SK-N-SH treated with all-trans-retinoic acid at 6 μM for 48 hours (cell line): ENCODE measurements at regions not wholly inside any gene's neighbourhood (a gene's known extent, or its start where the extent isn't known, plus 50 kb on each side); places are given as distances from the start of the nearest gene placed in this dataset.

ENCODE experiments used
- ATAC-seq: fragments of 200-7000 bp; cut with Tn5 transposase; 3 replicates; pipeline ENCODE4 v1.9.1; 2020; ENCODE audit warnings: mild to moderate bottlenecking, moderate library complexity
- ARNTL ChIP-seq: fragments of 450-650 bp; formaldehyde crosslinking; IDR thresholded peaks from 2 replicates; pipeline ENCODE4 v1.5.0; 2020; ENCODE audit warnings: low read depth, mild to moderate bottlenecking, moderate library complexity, borderline replicate concordance
- BACH2 ChIP-seq: fragments of 250-450 bp; sonication (Bioruptor Pico); IDR thresholded peaks from 2 replicates; pipeline ENCODE4 v1.9.0; 2021; ENCODE audit warnings: mild to moderate bottlenecking, borderline replicate concordance
- CREB5 ChIP-seq: fragments of 250-450 bp; sonication (Bioruptor Pico); IDR thresholded peaks from 2 replicates; pipeline ENCODE4 v1.5.1; 2020; ENCODE audit warnings: low read depth, mild to moderate bottlenecking, moderate library complexity
- CSDC2 ChIP-seq: fragments of 250-450 bp; sonication (Bioruptor Pico); IDR thresholded peaks from 2 replicates; pipeline ENCODE4 v1.5.0; 2020; ENCODE audit warnings: mild to moderate bottlenecking, moderate library complexity
- CSRNP3 ChIP-seq: fragments of 250-450 bp; sonication (Bioruptor Pico); IDR thresholded peaks from 2 replicates; pipeline ENCODE4 v1.5.1; 2021; ENCODE audit warnings: mild to moderate bottlenecking, moderate library complexity
- ESRRG ChIP-seq: fragments of 250-450 bp; sonication (Bioruptor Pico); IDR thresholded peaks from 2 replicates; pipeline ENCODE4 v1.6.1; 2021; ENCODE audit warnings: mild to moderate bottlenecking
- GLIS3 ChIP-seq: fragments of 250-450 bp; sonication (Bioruptor Pico); IDR thresholded peaks from 2 replicates; pipeline ENCODE4 v1.5.0; 2020; ENCODE audit warnings: mild to moderate bottlenecking, moderate library complexity
- ISL1 ChIP-seq: fragments of 250-450 bp; sonication (Bioruptor Pico); IDR thresholded peaks from 2 replicates; pipeline ENCODE4 v2.1.2; 2022; ENCODE audit warnings: mild to moderate bottlenecking, moderate library complexity
- OSR1 ChIP-seq: fragments of 250-450 bp; sonication (Bioruptor Pico); IDR thresholded peaks from 2 replicates; pipeline ENCODE4 v1.8.0; 2022; ENCODE audit warnings: moderate library complexity, mild to moderate bottlenecking, inconsistent platforms
- PATZ1 ChIP-seq: fragments of 250-450 bp; sonication (Bioruptor Pico); IDR thresholded peaks from 2 replicates; pipeline ENCODE4 v1.8.0; 2020; ENCODE audit warnings: mild to moderate bottlenecking, moderate library complexity, borderline replicate concordance
- PPARA ChIP-seq: fragments of 250-450 bp; sonication (Bioruptor Pico); IDR thresholded peaks from 2 replicates; pipeline ENCODE4 v1.5.0; 2020; ENCODE audit warnings: mild to moderate bottlenecking, borderline replicate concordance
- RARB ChIP-seq: fragments of 250-450 bp; sonication (Bioruptor Pico); IDR thresholded peaks from 2 replicates; pipeline ENCODE4 v1.8.0; 2021; ENCODE audit warnings: mild to moderate bottlenecking, moderate library complexity
- SNAI2 ChIP-seq: fragments of 250-450 bp; sonication (Bioruptor Pico); IDR thresholded peaks from 2 replicates; pipeline ENCODE4 v1.5.0; 2020; ENCODE audit warnings: mild to moderate bottlenecking, moderate library complexity
- TCF4 ChIP-seq: fragments of 250-450 bp; sonication (Bioruptor Pico); IDR thresholded peaks from 2 replicates; pipeline ENCODE4 v1.8.0; 2021; ENCODE audit warnings: mild to moderate bottlenecking, moderate library complexity, borderline replicate concordance
- TOX ChIP-seq: fragments of 250-450 bp; sonication (Bioruptor Pico); IDR thresholded peaks from 2 replicates; pipeline ENCODE4 v1.8.0; 2021; ENCODE audit warnings: mild to moderate bottlenecking, moderate library complexity, borderline replicate concordance
- ZC3H10 ChIP-seq: fragments of 250-450 bp; sonication (Bioruptor Pico); IDR thresholded peaks from 2 replicates; pipeline ENCODE4 v1.5.1; 2021; ENCODE audit warnings: mild to moderate bottlenecking, moderate library complexity
- ZFP3 ChIP-seq: fragments of 250-450 bp; sonication (Bioruptor Pico); IDR thresholded peaks from 2 replicates; pipeline ENCODE4 v1.5.0; 2020; ENCODE audit warnings: mild to moderate bottlenecking, moderate library complexity
- ZFP30 ChIP-seq: fragments of 450-650 bp; formaldehyde crosslinking; IDR thresholded peaks from 2 replicates; pipeline ENCODE4 v1.5.0; 2022; ENCODE audit warnings: mild to moderate bottlenecking, moderate library complexity
- ZNF70 ChIP-seq: fragments of 450-650 bp; formaldehyde crosslinking; IDR thresholded peaks from 2 replicates; pipeline ENCODE4 v1.5.0; 2020; ENCODE audit warnings: mild to moderate bottlenecking, moderate library complexity
- ZNF8 ChIP-seq: fragments of 450-650 bp; formaldehyde crosslinking; IDR thresholded peaks from 2 replicates; pipeline ENCODE4 v1.5.0; 2020; ENCODE audit warnings: mild to moderate bottlenecking, moderate library complexity

GRCh38 chr3:124322966-124323365 lies 331.0 kb upstream of the ROPN1 start (continued):
- no peak for TF ChIP-seq PATZ1 (CRISPR knock-in tag)
- TF ChIP-seq RARB (CRISPR knock-in tag), result no peak
- no peak for TF ChIP-seq BACH2 (CRISPR knock-in tag)
- TF ChIP-seq CSDC2 (CRISPR knock-in tag), result no peak

GRCh38 chr3:124325248-124325647 lies 333.3 kb upstream of the ROPN1 start:
- TF ChIP-seq TOX (CRISPR knock-in tag), result no peak
- ATAC-seq, result no peak

GRCh38 chr3:124329723-124330122 lies 337.8 kb upstream of the ROPN1 start:
- TF ChIP-seq RARB (CRISPR knock-in tag), result no peak
- no peak for ATAC-seq

GRCh38 chr3:124333931-124334640 lies 342.2 kb upstream of the ROPN1 start:
- no peak for ATAC-seq
- TF ChIP-seq PPARA (CRISPR knock-in tag) (no peak), ESRRG (no peak), BACH2 (CRISPR knock-in tag) (no peak), CSRNP3 (CRISPR knock-in tag) (no peak), PATZ1 (CRISPR knock-in tag) (no peak), ZFP30 (CRISPR knock-in tag) (no peak), CREB5 (CRISPR knock-in tag) (no peak), ARNTL (no peak), GLIS3 (CRISPR knock-in tag) (no peak), SNAI2 (CRISPR knock-in tag) (no peak), OSR1 (CRISPR knock-in tag) (no peak), TOX (CRISPR knock-in tag) (no peak), ZC3H10 (CRISPR knock-in tag) (no peak)

- no peak for ATAC-seq
Measured at GRCh38 chr3:124336067-124336656, 344.2 kb upstream of the ROPN1 start.

More at GRCh38 chr3:124336067-124336656, 344.2 kb upstream of the ROPN1 start:
- TF ChIP-seq ZFP30 (CRISPR knock-in tag) (no peak), ZNF8 (CRISPR knock-in tag) (no peak), ISL1 (no peak), ESRRG (no peak), ZFP3 (CRISPR knock-in tag) (no peak), TCF4 (CRISPR knock-in tag) (no peak), OSR1 (CRISPR knock-in tag) (no peak), CREB5 (CRISPR knock-in tag) (no peak), ZNF70 (CRISPR knock-in tag) (no peak), BACH2 (CRISPR knock-in tag) (no peak), RARB (CRISPR knock-in tag) (no peak)
